MM.1S (cell line): ENCODE measurements at regions not wholly inside any gene's neighbourhood (a gene's known extent, or its start where the extent isn't known, plus 50 kb on each side); places are given as distances from the start of the nearest gene placed in this dataset.

ENCODE experiments used
- DNase-seq: peaks from one replicate; pipeline ENCODE4 v3.0.0-alpha.2; 2015
- H2AFZ ChIP-seq: fragments of 300-600 bp; sonication (generic); 2 replicates; pipeline ENCODE4 v1.6.0; 2016; ENCODE audit warnings: antibody characterized with exemption, low read length
- H3F3A ChIP-seq: fragments of 300-600 bp; sonication (generic); 2 replicates; pipeline ENCODE4 v1.6.1; 2016; ENCODE audit warnings: mild to moderate bottlenecking, antibody characterized with exemption, low read length, moderate library complexity, mixed read lengths; ENCODE audit not compliant: insufficient read depth
- H3K27ac ChIP-seq: fragments of 300-600 bp; sonication (generic); 2 replicates; pipeline ENCODE4 v1.5.1; 2016; ENCODE audit warnings: mild to moderate bottlenecking, low read length
- H3K27me3 ChIP-seq: fragments of 300-600 bp; sonication (generic); replicated peaks from 2 replicates; pipeline ENCODE4 v1.6.0; 2016; ENCODE audit warnings: low read length; ENCODE audit not compliant: insufficient read depth
- H3K36me3 ChIP-seq: fragments of 300-600 bp; sonication (generic); replicated peaks from 2 replicates; pipeline ENCODE4 v1.6.1; 2016; ENCODE audit warnings: mild to moderate bottlenecking, low read length, mixed read lengths; ENCODE audit not compliant: insufficient read depth
- H3K4me1 ChIP-seq: fragments of 300-600 bp; sonication (generic); 2 replicates; pipeline ENCODE4 v1.6.1; 2016; ENCODE audit warnings: low read length, mixed read lengths
- H3K4me2 ChIP-seq: fragments of 300-600 bp; sonication (generic); 2 replicates; pipeline ENCODE4 v1.6.0; 2016; ENCODE audit warnings: low read depth, low read length
- H3K4me3 ChIP-seq: fragments of 300-600 bp; sonication (generic); 2 replicates; pipeline ENCODE4 v1.5.1; 2016; ENCODE audit warnings: low read length, mixed read lengths
- H3K79me2 ChIP-seq: fragments of 300-600 bp; sonication (generic); 2 replicates; pipeline ENCODE4 v1.6.1; 2016; ENCODE audit warnings: mixed run types, low read length, mixed read lengths
- H3K9ac ChIP-seq: fragments of 300-600 bp; sonication (generic); 2 replicates; pipeline ENCODE4 v1.6.1; 2016; ENCODE audit warnings: low read length, mixed read lengths
- H3K9me2 ChIP-seq: fragments of 300-600 bp; sonication (generic); replicated peaks from 2 replicates; pipeline ENCODE4 v1.6.1; 2016; ENCODE audit warnings: mild to moderate bottlenecking, low read length, mixed read lengths; ENCODE audit not compliant: insufficient read depth
- H3K9me3 ChIP-seq: fragments of 300-600 bp; sonication (generic); replicated peaks from 2 replicates; pipeline ENCODE4 v1.6.1; 2016; ENCODE audit warnings: mild to moderate bottlenecking, low read length, mixed read lengths; ENCODE audit not compliant: insufficient read depth
- H4K20me1 ChIP-seq: fragments of 300-600 bp; sonication (generic); 2 replicates; pipeline ENCODE4 v1.6.1; 2016; ENCODE audit warnings: mild to moderate bottlenecking, low read length, moderate library complexity, mixed read lengths; ENCODE audit not compliant: insufficient read depth
- EZH2 ChIP-seq: fragments of 300-600 bp; sonication (generic); optimal IDR thresholded peaks from 2 replicates; pipeline ENCODE3; 2017; ENCODE audit warnings: low read depth, mild to moderate bottlenecking, antibody characterized with exemption, low read length, mixed read lengths
- EZH2phosphoT487 ChIP-seq: fragments of 300-600 bp; sonication (generic); IDR thresholded peaks from 2 replicates; pipeline ENCODE4 v1.6.1; 2018; ENCODE audit warnings: antibody characterized with exemption, low read length
- TF ChIP-seq, protein P1 (sequence below): fragments of 300-600 bp; sonication (generic); IDR thresholded peaks from 2 replicates; pipeline ENCODE4 v1.5.1; 2016; ENCODE audit warnings: antibody characterized with exemption, low read length, mixed read lengths

DNA sequence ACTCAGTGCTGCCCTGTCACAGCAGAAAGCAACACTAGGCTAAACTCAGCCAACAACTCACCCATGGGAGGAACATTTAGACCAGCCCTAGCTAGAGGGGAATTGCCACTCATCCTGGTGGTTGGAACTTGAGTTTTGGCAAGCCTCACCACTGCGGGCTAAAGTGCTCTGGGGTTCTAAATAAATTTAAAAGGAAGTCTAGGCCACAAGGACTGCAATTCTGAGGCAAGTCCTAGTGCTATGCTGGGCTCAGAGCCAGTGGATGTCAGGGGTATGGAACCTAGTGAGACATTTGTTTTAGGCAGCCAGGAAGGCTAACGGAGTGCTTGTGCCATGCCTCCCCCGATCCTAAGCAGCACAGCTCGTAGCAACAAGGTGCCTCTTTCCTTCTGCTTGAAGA is 78.0 kb downstream of the RGS13 start:
- H3K4me2 ChIP-seq = no peak overlapping the region

DNA sequence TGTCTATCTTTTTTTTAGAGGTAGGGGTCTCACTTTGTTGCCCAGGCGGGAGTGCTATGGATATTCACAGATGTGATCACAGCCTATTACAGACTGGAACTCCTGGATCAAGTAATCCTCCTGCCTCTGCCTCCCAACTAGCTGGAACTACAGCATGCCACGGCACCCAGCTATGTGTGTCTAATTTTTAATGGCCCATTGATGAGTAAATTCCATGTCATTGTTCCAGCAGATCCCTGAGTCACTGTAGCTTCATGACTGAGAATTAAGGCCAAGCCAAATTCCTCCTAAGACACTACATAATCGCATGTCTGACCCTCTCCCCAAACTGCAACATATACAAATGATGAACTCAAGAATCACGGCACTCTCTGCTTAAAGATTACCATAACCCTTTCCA is 84.2 kb upstream of the RGS2 start:
- no peak overlapping the region for H2AFZ ChIP-seq
- TF ChIP-seq, protein P1, sequence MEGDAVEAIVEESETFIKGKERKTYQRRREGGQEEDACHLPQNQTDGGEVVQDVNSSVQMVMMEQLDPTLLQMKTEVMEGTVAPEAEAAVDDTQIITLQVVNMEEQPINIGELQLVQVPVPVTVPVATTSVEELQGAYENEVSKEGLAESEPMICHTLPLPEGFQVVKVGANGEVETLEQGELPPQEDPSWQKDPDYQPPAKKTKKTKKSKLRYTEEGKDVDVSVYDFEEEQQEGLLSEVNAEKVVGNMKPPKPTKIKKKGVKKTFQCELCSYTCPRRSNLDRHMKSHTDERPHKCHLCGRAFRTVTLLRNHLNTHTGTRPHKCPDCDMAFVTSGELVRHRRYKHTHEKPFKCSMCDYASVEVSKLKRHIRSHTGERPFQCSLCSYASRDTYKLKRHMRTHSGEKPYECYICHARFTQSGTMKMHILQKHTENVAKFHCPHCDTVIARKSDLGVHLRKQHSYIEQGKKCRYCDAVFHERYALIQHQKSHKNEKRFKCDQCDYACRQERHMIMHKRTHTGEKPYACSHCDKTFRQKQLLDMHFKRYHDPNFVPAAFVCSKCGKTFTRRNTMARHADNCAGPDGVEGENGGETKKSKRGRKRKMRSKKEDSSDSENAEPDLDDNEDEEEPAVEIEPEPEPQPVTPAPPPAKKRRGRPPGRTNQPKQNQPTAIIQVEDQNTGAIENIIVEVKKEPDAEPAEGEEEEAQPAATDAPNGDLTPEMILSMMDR = no peak
- TF ChIP-seq EZH2phosphoT487 (no peak), EZH2 (no peak)
- no peaks in the 10 kb centered on the region for H3K9me2 ChIP-seq
- H3K4me2 ChIP-seq = no peak overlapping the region
- no peak overlapping the region for H3K4me3 ChIP-seq
- H3K27me3 ChIP-seq = no peaks in the 10 kb centered on the region
- no peaks in the 10 kb centered on the region for H4K20me1 ChIP-seq
- H3K9me3 ChIP-seq = no peaks in the 10 kb centered on the region
- no peak overlapping the region for H3K27ac ChIP-seq
- H3K79me2 ChIP-seq = no peaks in the 10 kb centered on the region
- DNase-seq = no peak
- no peaks in the 10 kb centered on the region for H3K36me3 ChIP-seq
- H3K4me1 ChIP-seq = peaks cover 6% of the 10 kb centered on the region; the same call in 1 of the 2 replicates
- H3K9ac ChIP-seq = no peak overlapping the region
- no peaks in the 10 kb centered on the region for H3F3A ChIP-seq

More for the DNA sequence above, 78.0 kb downstream of the RGS13 start:
- H3K4me1 ChIP-seq = no peaks in the 10 kb centered on the region
- H3K9me3 ChIP-seq = no peaks in the 10 kb centered on the region
- H3K27ac ChIP-seq = no peak overlapping the region
- no peak overlapping the region for H3K4me3 ChIP-seq
- no peaks in the 10 kb centered on the region for H4K20me1 ChIP-seq
- H3K79me2 ChIP-seq = no peaks in the 10 kb centered on the region
- no peak overlapping the region for H3K9ac ChIP-seq
- DNase-seq = no peak
- no peaks in the 10 kb centered on the region for H3F3A ChIP-seq
- H3K9me2 ChIP-seq = no peaks in the 10 kb centered on the region
- H3K27me3 ChIP-seq = no peaks in the 10 kb centered on the region
- TF ChIP-seq, protein P1 = no peak
- TF ChIP-seq EZH2phosphoT487 (no peak), EZH2 (no peak)
- no peaks in the 10 kb centered on the region for H3K36me3 ChIP-seq
- no peak overlapping the region for H2AFZ ChIP-seq

DNA sequence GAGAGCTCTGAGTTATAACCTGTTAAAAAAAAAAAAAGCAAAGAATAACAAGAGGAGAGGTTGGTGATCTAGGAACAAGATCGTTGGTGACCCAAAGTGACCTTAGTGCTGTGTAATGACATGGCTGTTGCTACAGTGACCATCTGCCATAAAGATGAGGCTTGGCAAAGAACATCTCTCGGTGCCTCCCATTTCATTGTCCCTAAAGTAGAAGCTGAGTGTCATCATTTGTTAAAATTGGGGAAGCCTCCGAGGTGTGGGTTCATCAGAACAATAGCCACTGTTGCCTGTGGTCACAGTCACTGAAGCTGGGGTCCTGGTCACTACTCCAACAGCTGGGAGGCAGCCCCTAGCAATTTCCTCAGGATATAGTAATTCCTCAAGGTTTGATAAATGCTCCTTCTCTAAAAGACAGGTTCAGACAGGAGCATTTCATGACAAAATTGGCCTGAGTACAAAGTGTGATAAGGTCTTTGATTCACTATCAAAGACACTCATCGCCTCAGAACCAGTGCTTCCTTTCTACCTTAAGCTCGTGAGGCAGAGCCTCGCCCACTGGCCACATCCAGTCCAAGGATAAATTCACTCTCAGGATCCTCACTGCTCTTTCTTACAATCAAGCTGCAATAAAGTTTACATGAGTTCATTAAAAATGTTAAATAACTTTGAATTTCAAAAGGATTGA is 81.9 kb upstream of the RGS2 start:
- no peaks in the 10 kb centered on the region for H3K27me3 ChIP-seq
- no peak overlapping the region for H3K4me3 ChIP-seq
- no peaks in the 10 kb centered on the region for H3K36me3 ChIP-seq
- no peaks in the 10 kb centered on the region for H3K9me2 ChIP-seq
- no peak overlapping the region for H3K27ac ChIP-seq
- H2AFZ ChIP-seq = no peak overlapping the region
- TF ChIP-seq EZH2 (no peak), EZH2phosphoT487 (no peak)
- TF ChIP-seq, protein P1 = no peak
- no peak for DNase-seq
- H3K4me1 ChIP-seq = peaks cover 28% of the 10 kb centered on the region
- no peaks in the 10 kb centered on the region for H4K20me1 ChIP-seq
- no peak overlapping the region for H3K9ac ChIP-seq
- H3K4me2 ChIP-seq = no peak overlapping the region
- no peaks in the 10 kb centered on the region for H3K79me2 ChIP-seq
- no peaks in the 10 kb centered on the region for H3F3A ChIP-seq
- H3K9me3 ChIP-seq = no peaks in the 10 kb centered on the region
